22Rv1 (cell line): ENCODE measurements at regions not wholly inside any gene's neighbourhood (a gene's known extent, or its start where the extent isn't known, plus 50 kb on each side); places are given as distances from the start of the nearest gene placed in this dataset.

Source experiments
- CTCF ChIP-seq: fragments of 450-650 bp; IDR thresholded peaks from 2 replicates; pipeline ENCODE4 v1.5.1; 2017; ENCODE audit warnings: mild to moderate bottlenecking
- ZFX ChIP-seq: fragments of 450-650 bp; IDR thresholded peaks from 2 replicates; pipeline ENCODE4 v1.6.1; 2017; ENCODE audit warnings: antibody characterized with exemption, borderline replicate concordance

- TF ChIP-seq CTCF, result no peak
- no peak for TF ChIP-seq ZFX
Observed at GRCh38 chr4:108543359-108543968, 76.9 kb upstream of the RPL34 start.
